Adrenal gland (tissue), 5 donors: ENCODE measurements at regions not wholly inside any gene's neighbourhood (a gene's known extent, or its start where the extent isn't known, plus 50 kb on each side); places are given as distances from the start of the nearest gene placed in this dataset.

ENCODE experiments used
- POLR2A ChIP-seq, 2 donors: fragments of 450-650 bp; IDR thresholded peaks; one replicate each; pipeline ENCODE4 v1.6.1; 2017; ENCODE audit warnings: antibody characterized with exemption in 2 of 2, mild to moderate bottlenecking in 2 of 2, moderate library complexity in 1 of 2
- TF ChIP-seq, protein P1 (sequence below), 6 experiments: fragments of 450-650 bp in 4 of 6; fragments of 200-600 bp in 2 of 6; sonication (generic) in 1 of 6; IDR thresholded peaks; 1 replicate in 5 of 6; 2 replicates in 1 of 6; pipeline versions ENCODE4 v1.5.1 to v1.8.0; 2016 to 2021; ENCODE audit warnings: antibody characterized with exemption in 6 of 6, mild to moderate bottlenecking in 2 of 6, moderate library complexity in 1 of 6
- donor health status: DM: no; HTN: no; CAD: no.

DNA sequence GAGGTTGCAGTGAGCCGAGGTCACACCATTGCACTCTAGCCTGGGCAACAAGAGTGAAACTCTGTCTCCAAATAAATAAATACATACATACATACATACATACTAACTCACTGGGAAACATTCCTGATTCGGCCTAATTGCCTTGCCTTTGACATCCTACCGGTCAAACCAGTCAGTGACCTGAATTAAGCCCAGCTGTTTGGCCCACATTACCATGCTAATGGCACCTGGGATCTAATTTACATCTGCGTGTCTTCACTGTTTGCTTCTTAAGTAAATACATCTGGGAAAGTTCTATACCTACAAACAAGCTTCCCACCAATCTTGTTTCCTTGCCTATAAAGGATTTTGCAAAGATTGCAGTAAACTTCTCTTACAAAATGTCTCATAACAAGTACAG, 230.2 kb upstream of the ZC3H15 start:
- TF ChIP-seq, protein P1, sequence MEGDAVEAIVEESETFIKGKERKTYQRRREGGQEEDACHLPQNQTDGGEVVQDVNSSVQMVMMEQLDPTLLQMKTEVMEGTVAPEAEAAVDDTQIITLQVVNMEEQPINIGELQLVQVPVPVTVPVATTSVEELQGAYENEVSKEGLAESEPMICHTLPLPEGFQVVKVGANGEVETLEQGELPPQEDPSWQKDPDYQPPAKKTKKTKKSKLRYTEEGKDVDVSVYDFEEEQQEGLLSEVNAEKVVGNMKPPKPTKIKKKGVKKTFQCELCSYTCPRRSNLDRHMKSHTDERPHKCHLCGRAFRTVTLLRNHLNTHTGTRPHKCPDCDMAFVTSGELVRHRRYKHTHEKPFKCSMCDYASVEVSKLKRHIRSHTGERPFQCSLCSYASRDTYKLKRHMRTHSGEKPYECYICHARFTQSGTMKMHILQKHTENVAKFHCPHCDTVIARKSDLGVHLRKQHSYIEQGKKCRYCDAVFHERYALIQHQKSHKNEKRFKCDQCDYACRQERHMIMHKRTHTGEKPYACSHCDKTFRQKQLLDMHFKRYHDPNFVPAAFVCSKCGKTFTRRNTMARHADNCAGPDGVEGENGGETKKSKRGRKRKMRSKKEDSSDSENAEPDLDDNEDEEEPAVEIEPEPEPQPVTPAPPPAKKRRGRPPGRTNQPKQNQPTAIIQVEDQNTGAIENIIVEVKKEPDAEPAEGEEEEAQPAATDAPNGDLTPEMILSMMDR (IDR thresholded peaks at IDR 0.05) = no peak
- no peak for TF ChIP-seq POLR2A (IDR thresholded peaks at IDR 0.05)
